GM23248 (cell line): ENCODE measurements at regions not wholly inside any gene's neighbourhood (a gene's known extent, or its start where the extent isn't known, plus 50 kb on each side); places are given as distances from the start of the nearest gene placed in this dataset.

Source experiments
- DNase-seq: peaks from one replicate; pipeline ENCODE4 v3.0.0-alpha.2; 2015
- H2AFZ ChIP-seq: fragments of 200-600 bp; sonication (generic); 2 replicates; pipeline ENCODE4 v1.6.1; 2016; ENCODE audit warnings: antibody characterized with exemption
- H3F3A ChIP-seq: fragments of 200-600 bp; sonication (generic); 2 replicates; pipeline ENCODE4 v1.6.1; 2016; ENCODE audit warnings: mild to moderate bottlenecking, antibody characterized with exemption, mixed run types; ENCODE audit not compliant: insufficient read depth
- H3K27ac ChIP-seq: fragments of 200-600 bp; sonication (generic); 2 replicates; pipeline ENCODE4 v1.5.1; 2016; ENCODE audit warnings: mild to moderate bottlenecking
- H3K27me3 ChIP-seq: fragments of 200-600 bp; sonication (generic); replicated peaks from 2 replicates; pipeline ENCODE4 v1.6.1; 2016; ENCODE audit warnings: mild to moderate bottlenecking; ENCODE audit not compliant: insufficient read depth
- H3K36me3 ChIP-seq: fragments of 200-600 bp; sonication (generic); 2 replicates; pipeline ENCODE4 v1.6.1; 2016; ENCODE audit warnings: low read depth, mild to moderate bottlenecking
- H3K4me1 ChIP-seq: fragments of 200-600 bp; sonication (generic); 2 replicates; pipeline ENCODE4 v1.6.1; 2016; ENCODE audit warnings: mild to moderate bottlenecking; ENCODE audit not compliant: insufficient read depth
- H3K4me2 ChIP-seq: fragments of 200-600 bp; sonication (generic); one replicate; pipeline ENCODE4 v1.6.1; 2016; ENCODE audit warnings: mild to moderate bottlenecking; ENCODE audit not compliant: unreplicated experiment
- H3K4me3 ChIP-seq: fragments of 200-600 bp; sonication (generic); 2 replicates; pipeline ENCODE4 v1.5.1; 2016; ENCODE audit warnings: mild to moderate bottlenecking
- H3K79me2 ChIP-seq: fragments of 200-600 bp; sonication (generic); 2 replicates; pipeline ENCODE4 v1.6.1; 2016; ENCODE audit warnings: mild to moderate bottlenecking; ENCODE audit not compliant: insufficient read depth
- H3K9ac ChIP-seq: fragments of 200-600 bp; sonication (generic); 2 replicates; pipeline ENCODE4 v1.6.1; 2016; ENCODE audit warnings: mild to moderate bottlenecking
- H3K9me2 ChIP-seq: fragments of 200-600 bp; sonication (generic); 2 replicates; pipeline ENCODE4 v1.6.1; 2016; ENCODE audit warnings: mixed run types, mild to moderate bottlenecking, moderate library complexity; ENCODE audit not compliant: insufficient read depth
- H3K9me3 ChIP-seq: fragments of 200-600 bp; sonication (generic); one replicate; pipeline ENCODE4 v1.6.1; 2017; ENCODE audit warnings: low read depth
- H4K20me1 ChIP-seq: fragments of 200-600 bp; sonication (generic); 2 replicates; pipeline ENCODE4 v1.6.0; 2016; ENCODE audit not compliant: insufficient read depth
- EZH2 ChIP-seq: fragments of 200-600 bp; sonication (generic); IDR thresholded peaks from 2 replicates; pipeline ENCODE4 v1.6.1; 2018; ENCODE audit warnings: antibody characterized with exemption, mild to moderate bottlenecking; ENCODE audit not compliant: insufficient read depth, poor library complexity, severe bottlenecking
- EZH2phosphoT487 ChIP-seq: fragments of 200-600 bp; sonication (generic); IDR thresholded peaks from 2 replicates; pipeline ENCODE4 v1.6.1; 2018; ENCODE audit warnings: antibody characterized with exemption, moderate library complexity, mild to moderate bottlenecking, low read depth; ENCODE audit not compliant: insufficient read depth
- WGBS, 2 experiments: methylation state at CpG; one replicate each; pipeline ENCODE4 v1.1.6; 2015 to 2017; ENCODE audit warnings: low lambda C conversion rate in 2 of 2, low coverage in 1 of 2; ENCODE audit errors: missing lambda C conversion rate in 2 of 2; 5-methylcytosine and 5-hydroxymethylcytosine counted together
- in situ Hi-C: fragments of 300-500 bp; cut with MboI; formaldehyde crosslinking; loops from 2 replicates; pipeline ENCODE4 v1.15.0; 2020

DNA sequence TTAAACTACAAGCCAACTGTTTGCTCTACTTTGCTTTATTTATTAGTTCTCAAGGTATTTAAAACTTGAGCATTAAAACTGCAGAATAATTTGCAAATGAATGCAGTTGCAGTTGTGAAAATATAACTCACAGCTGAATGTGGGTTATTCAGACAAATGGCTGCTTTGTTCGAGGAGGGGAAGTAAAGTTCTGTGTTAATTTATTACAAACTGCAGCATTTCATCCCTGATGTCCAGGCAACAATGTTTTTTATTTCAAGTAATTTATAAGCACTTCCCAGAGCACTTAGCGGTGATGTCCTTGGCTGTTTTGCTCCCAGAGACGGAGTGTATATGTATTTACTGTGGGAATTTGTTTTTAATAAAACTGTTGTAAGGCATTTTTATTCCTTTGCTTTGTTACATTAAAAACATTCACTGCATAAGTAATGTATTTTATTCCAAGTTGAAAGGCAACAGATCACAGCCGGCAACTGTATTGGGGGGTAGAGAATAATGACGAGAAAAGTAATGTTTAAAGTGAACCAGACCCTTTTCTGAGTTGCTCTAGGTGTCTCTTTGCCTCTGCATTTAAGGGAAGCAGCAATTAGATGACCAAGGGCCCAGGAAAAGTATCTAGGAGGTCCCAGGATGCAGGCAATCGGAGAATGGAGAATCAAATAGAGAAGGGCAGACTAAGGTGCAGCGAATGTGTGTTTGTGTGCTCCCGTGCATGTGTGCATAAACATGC, 291.2 kb upstream of the SALL1 start:
- Histone ChIP-seq H2AFZ (no peak overlapping the region), H4K20me1 (no peaks in the 10 kb centered on the region), H3K27ac (no peak overlapping the region), H3K27me3 (no peaks in the 10 kb centered on the region), H3K9me3 (no peaks in the 10 kb centered on the region), H3K9me2 (no peaks in the 10 kb centered on the region), H3F3A (no peaks in the 10 kb centered on the region), H3K36me3 (no peaks in the 10 kb centered on the region), H3K9ac (no peak overlapping the region), H3K4me3 (no peak overlapping the region), H3K4me2 (no peak overlapping the region), H3K79me2 (no peaks in the 10 kb centered on the region), H3K4me1 (no peaks in the 10 kb centered on the region)
- no peak for DNase-seq
- WGBS, 2 experiments, result 94 to 97% methylated on average over 8 of the region's 8 CpGs
- in situ Hi-C loops, result no loop called here
- TF ChIP-seq EZH2 (no peak), EZH2phosphoT487 (no peak)

DNA sequence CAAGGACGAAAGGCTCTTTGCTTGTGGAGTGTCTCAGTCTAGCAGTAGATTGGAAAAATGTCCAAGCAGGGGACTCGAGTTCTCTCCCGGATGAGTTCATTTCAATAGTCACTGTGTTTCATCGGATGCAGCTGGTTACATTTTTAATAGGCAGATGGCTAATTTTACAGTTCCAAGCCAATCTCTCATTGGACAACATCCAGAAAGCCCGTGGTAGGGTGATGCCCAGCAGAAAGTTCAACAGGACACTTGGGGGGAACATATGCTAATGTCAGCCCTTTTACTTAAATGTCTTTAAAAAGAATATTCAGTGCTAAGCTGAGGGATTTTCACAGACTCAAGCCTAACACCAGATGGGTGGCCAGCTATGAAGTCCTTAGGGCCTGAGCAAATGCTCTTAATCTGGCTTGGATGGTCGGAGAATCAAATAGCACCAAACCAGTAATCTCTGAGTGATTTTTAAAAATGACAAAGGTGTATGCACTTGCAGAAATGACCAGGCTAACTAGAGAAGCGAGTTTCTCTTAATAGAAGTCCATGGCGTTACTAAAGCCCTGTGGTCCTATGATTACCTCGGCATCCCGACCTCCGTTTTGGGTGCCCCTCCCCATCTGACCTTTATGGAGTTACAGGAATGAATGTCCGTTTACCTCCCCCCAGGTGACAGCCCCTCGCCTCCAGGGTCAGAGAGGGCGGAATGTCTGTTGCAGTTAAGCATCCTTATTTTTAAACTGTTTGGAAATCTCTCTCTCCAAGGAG, 289.2 kb upstream of the SALL1 start:
- Histone ChIP-seq H3K27ac (no peak overlapping the region), H3K4me3 (no peak overlapping the region), H4K20me1 (no peaks in the 10 kb centered on the region), H3K9ac (no peak overlapping the region), H3F3A (no peaks in the 10 kb centered on the region), H3K79me2 (no peaks in the 10 kb centered on the region), H3K9me2 (no peaks in the 10 kb centered on the region), H3K4me1 (no peaks in the 10 kb centered on the region), H3K36me3 (no peaks in the 10 kb centered on the region), H3K9me3 (no peaks in the 10 kb centered on the region), H2AFZ (peak overlapping the region; percentile 55; the same call in 1 of the 2 replicates), H3K27me3 (no peaks in the 10 kb centered on the region), H3K4me2 (no peak overlapping the region)
- in situ Hi-C loops, result no loop called here
- no peak for TF ChIP-seq EZH2phosphoT487
- no peak for TF ChIP-seq EZH2
- peak; percentile 12 for DNase-seq
- WGBS, 2 experiments, result 49 to 55% methylated on average over 14 of the region's 14 CpGs

DNA sequence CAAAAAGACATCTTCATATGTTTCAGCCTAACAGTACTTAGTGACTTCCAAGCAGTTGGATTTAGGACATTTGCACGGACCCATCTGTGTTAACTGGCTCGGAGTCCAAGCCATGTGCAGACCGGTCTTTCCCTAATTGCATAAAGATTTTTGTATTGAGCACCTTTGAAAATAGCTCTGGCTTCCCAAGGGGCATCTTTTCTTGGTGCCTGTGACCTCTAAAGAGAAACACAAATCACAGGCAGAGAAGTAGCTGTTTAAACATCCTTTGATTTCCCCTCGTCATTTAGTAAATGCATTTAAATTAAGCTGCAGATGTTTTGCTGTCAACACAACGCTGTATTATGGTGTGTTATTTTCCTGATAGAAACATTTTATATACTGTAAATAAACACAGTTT, 288.2 kb upstream of the SALL1 start:
- TF ChIP-seq EZH2phosphoT487 (no peak), EZH2 (no peak)

DNA sequence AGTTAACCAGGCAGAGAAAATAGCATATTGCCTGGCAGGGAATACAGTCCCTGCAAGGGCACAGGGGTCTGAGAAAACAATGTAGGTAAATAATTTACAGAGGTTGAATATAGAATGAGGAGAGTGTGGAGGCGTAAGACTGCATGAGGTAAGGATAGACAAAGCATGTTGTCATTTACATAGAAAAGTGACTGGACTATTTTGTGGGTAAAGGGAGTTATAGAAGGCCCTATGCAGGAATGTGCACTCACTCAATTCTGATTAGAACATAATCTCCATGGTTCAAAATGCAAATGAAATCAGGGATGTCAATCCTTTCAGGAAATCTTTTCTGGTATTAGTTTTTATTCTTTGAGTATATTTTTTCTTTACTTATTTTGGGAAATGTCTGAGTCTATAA, 285.7 kb upstream of the SALL1 start:
- WGBS, 2 experiments, result 97 to 100% methylated on average over 1 of the region's 1 CpG
- H3K4me2 ChIP-seq, result no peak overlapping the region
- no peak overlapping the region for H2AFZ ChIP-seq
- no peaks in the 10 kb centered on the region for H3K79me2 ChIP-seq
- H3K4me3 ChIP-seq, result no peak overlapping the region
- H3K9me3 ChIP-seq, result no peaks in the 10 kb centered on the region
- no peak overlapping the region for H3K27ac ChIP-seq
- H3K27me3 ChIP-seq, result no peaks in the 10 kb centered on the region
- no peaks in the 10 kb centered on the region for H3K36me3 ChIP-seq
- in situ Hi-C loops, result no loop called here
- no peak for DNase-seq
- H3F3A ChIP-seq, result peaks cover 12% of the 10 kb centered on the region
- H3K9ac ChIP-seq, result no peak overlapping the region
- H3K9me2 ChIP-seq, result no peaks in the 10 kb centered on the region
- peaks cover 10% of the 10 kb centered on the region for H3K4me1 ChIP-seq
- no peaks in the 10 kb centered on the region for H4K20me1 ChIP-seq
- no peak for TF ChIP-seq EZH2
- no peak for TF ChIP-seq EZH2phosphoT487

More for the DNA sequence above, 288.2 kb upstream of the SALL1 start:
- H3K9ac ChIP-seq, result no peak overlapping the region
- no peak overlapping the region for H3K4me3 ChIP-seq
- H2AFZ ChIP-seq, result no peak overlapping the region
- H3K36me3 ChIP-seq, result no peaks in the 10 kb centered on the region
- H3F3A ChIP-seq, result no peaks in the 10 kb centered on the region
- no peaks in the 10 kb centered on the region for H3K27me3 ChIP-seq
- H3K27ac ChIP-seq, result no peak overlapping the region
- DNase-seq, result no peak
- H3K4me2 ChIP-seq, result no peak overlapping the region
- in situ Hi-C loops, result no loop called here
- no peaks in the 10 kb centered on the region for H4K20me1 ChIP-seq
- no peaks in the 10 kb centered on the region for H3K79me2 ChIP-seq
- no peaks in the 10 kb centered on the region for H3K4me1 ChIP-seq
- H3K9me2 ChIP-seq, result no peaks in the 10 kb centered on the region
- 40 to 47% methylated on average over 5 of the region's 5 CpGs for WGBS, 2 experiments
- H3K9me3 ChIP-seq, result no peaks in the 10 kb centered on the region
